ENCODE measurements at regions not wholly inside any gene's neighbourhood (a gene's known extent, or its start where the extent isn't known, plus 50 kb on each side); places are given as distances from the start of the nearest gene placed in this dataset.
"Not testable (repeated sequence)": the region's sequence is repeated elsewhere in the genome, so short reads cannot be mapped to it uniquely, and the experiment has no call there.

DNA sequence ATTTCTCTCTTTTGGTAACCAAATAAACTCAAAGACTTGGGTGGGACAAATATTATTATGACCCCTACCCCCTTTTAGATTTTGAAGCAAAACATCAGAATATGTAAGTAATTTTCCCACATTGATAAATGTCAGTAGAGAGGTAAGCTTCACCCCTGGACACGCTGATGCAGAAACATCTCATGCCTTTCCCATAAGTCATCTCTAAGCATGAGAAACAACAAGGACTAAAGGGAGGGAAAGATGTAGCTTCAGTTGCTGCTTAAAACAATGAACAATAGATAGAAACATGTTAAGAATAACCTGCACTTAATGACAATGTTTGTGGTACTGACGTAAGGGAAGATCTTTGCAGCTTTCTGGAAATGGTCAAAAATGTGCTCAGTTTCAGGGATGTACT, 56.3 kb upstream of the SLC8A3 start:
- intact Hi-C loops (cut with DNase I; ENCODE audit: low total_unique reads): no loop called here
- H3K27ac ChIP-seq: no peak overlapping the region
- ATAC-seq (no peak), DNase-seq (no peak)
- H3K4me3 ChIP-seq: no peak overlapping the region
- in situ Hi-C loops (cut with MboI; ENCODE audit: low sequenced_read_pairs in 4 of 4): no loop called here
- no peaks in the 10 kb centered on the region for H3K36me3 ChIP-seq
- no peaks in the 10 kb centered on the region for H3K4me1 ChIP-seq
- no peaks in the 10 kb centered on the region for H3K27me3 ChIP-seq
- no peak for TF ChIP-seq POLR2A (IDR thresholded peaks at IDR 0.05)
- no peaks in the 10 kb centered on the region for H3K9me3 ChIP-seq

DNA sequence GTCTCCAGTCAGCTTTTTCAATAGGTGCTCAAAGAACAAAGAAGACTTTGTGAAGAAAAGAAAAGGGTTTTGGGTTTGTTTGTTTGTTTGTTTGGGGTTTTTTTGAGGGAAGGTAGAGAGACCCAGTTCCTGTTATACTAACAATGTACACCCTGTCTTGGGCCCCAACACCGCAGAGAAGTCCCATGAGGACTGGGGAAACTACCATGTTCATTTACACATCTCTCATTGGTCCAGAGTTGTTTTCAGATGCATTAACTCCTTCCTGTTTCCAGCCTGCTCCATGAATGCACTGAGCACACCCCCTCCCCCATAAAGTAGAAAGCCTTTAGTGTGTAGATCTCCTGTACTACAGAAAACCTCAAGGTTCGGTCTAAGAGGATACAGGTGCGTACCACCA, 51.1 kb upstream of the SLC8A3 start:
- DNase-seq (no peak), ATAC-seq (no peak)
- H3K27me3 ChIP-seq: no peaks in the 10 kb centered on the region
- H3K4me1 ChIP-seq: no peaks in the 10 kb centered on the region
- no peak overlapping the region for H3K27ac ChIP-seq
- intact Hi-C loops (cut with DNase I; ENCODE audit: low total_unique reads): no loop called here
- TF ChIP-seq, protein P1, sequence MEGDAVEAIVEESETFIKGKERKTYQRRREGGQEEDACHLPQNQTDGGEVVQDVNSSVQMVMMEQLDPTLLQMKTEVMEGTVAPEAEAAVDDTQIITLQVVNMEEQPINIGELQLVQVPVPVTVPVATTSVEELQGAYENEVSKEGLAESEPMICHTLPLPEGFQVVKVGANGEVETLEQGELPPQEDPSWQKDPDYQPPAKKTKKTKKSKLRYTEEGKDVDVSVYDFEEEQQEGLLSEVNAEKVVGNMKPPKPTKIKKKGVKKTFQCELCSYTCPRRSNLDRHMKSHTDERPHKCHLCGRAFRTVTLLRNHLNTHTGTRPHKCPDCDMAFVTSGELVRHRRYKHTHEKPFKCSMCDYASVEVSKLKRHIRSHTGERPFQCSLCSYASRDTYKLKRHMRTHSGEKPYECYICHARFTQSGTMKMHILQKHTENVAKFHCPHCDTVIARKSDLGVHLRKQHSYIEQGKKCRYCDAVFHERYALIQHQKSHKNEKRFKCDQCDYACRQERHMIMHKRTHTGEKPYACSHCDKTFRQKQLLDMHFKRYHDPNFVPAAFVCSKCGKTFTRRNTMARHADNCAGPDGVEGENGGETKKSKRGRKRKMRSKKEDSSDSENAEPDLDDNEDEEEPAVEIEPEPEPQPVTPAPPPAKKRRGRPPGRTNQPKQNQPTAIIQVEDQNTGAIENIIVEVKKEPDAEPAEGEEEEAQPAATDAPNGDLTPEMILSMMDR (IDR thresholded peaks at IDR 0.05 in 4 of 5, conservative IDR thresholded peaks at IDR 0.05 in 1 of 5): no peak
- TF ChIP-seq POLR2A (IDR thresholded peaks at IDR 0.05): no peak
- H3K36me3 ChIP-seq: no peaks in the 10 kb centered on the region
- no peaks in the 10 kb centered on the region for H3K9me3 ChIP-seq
- H3K4me3 ChIP-seq: no peak overlapping the region
- in situ Hi-C loops (cut with MboI; ENCODE audit: low sequenced_read_pairs in 4 of 4): no loop called here

DNA sequence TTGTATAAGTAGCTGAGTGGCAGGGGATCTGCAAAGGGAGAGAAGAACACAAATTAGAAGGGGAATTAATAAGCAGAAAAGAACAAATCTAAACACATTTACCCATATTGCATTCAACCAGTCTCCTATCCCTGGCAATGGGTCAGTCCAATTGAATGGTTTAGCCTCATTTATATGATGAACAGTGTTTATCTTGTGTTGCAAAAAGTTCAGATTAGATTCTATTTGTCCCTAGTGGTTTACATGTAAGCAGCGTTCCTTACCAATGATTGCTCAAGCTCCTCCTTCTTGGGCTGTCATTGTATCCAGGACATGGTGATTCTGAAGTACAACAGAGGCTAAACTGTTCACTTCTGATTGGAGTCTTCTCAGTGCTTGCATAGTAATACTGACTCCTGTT, 49.9 kb upstream of the SLC8A3 start:
- intact Hi-C loops (cut with DNase I; ENCODE audit: low total_unique reads); H3K27me3 ChIP-seq; H3K4me3 ChIP-seq; DNase-seq; H3K36me3 ChIP-seq; H3K4me1 ChIP-seq; in situ Hi-C loops (cut with MboI; ENCODE audit: low sequenced_read_pairs in 4 of 4); ATAC-seq; H3K27ac ChIP-seq; H3K9me3 ChIP-seq: not testable (repeated sequence)

Measured in gastrocnemius medialis (tissue), 4 donors.